ENCODE measurements at regions not wholly inside any gene's neighbourhood (a gene's known extent, or its start where the extent isn't known, plus 50 kb on each side); places are given as distances from the start of the nearest gene placed in this dataset.

- POLR2A ChIA-PET (ENCODE audit: partially characterized antibody) = interaction anchor here (0.9 kb wide), 1 partner anchor 24 kb away, joined by 3 read pairs; no protein-coding TSS in a partner anchor
- H3K27ac ChIP-seq (ENCODE audit: low read depth, low read length) = no peak overlapping the region
- FAIRE-seq = no peak
Measured at GRCh38 chr1:8239039-8239305, 78.9 kb upstream of the SLC45A1 start.

More at GRCh38 chr1:8239039-8239305, 78.9 kb upstream of the SLC45A1 start:
- 89% methylated on average over 4 of the region's 5 CpGs; no CpG with 5 or more reads in 1 of the 2 experiments for WGBS, 2 experiments (ENCODE audit: extremely low coverage in 1 of 2, insufficient coverage in 1 of 2, insufficient read length in 1 of 2, insufficient replicate concordance in 2 of 2, low coverage in 1 of 2, low lambda C conversion rate in 2 of 2, missing lambda C conversion rate in 1 of 2)
- Histone ChIP-seq H4K91ac (replicated peaks; ENCODE audit: insufficient read length, low read length) (no peak overlapping the region), H2BK5ac (ENCODE audit: low read depth, low read length) (0 out of 2 replicates have a peak overlapping the region, but pooled peaks have one; percentile 78), H3K23ac (ENCODE audit: insufficient read length) (no peak overlapping the region), H2BK20ac (ENCODE audit: low read length) (no peak overlapping the region), H2BK120ac (replicated peaks; ENCODE audit: low read depth, low read length) (no peak overlapping the region), H3K18ac (ENCODE audit: extremely low read depth, low read length) (no peak overlapping the region; the same call in 1 of the 2 replicates), H3K27me3 (replicated peaks in 1 of 4; ENCODE audit: control insufficient read depth in 3 of 4, extremely low read depth in 1 of 4, insufficient read depth in 3 of 4, low read length in 3 of 4) (no peaks in the 10 kb centered on the region; a peak in 1 of 7 replicates), H3K79me1 (ENCODE audit: low read depth, low read length) (no peaks in the 10 kb centered on the region), H3K79me2 (ENCODE audit: control insufficient read depth in 1 of 2, insufficient read depth in 2 of 2, low read length in 2 of 2) (no peaks in the 10 kb centered on the region), H4K5ac (ENCODE audit: insufficient read length, low read depth, low read length) (no peak overlapping the region), H3K4me1 (replicated peaks in 1 of 4; ENCODE audit: control insufficient read depth in 3 of 4, insufficient read depth in 4 of 4, low read length in 3 of 4) (peaks cover 4 to 14% (median 8%) of the 10 kb centered on the region in 4 experiments; a peak in 6 of 7 replicates), H2AK5ac (ENCODE audit: low read depth, low read length) (no peak overlapping the region), H4K20me1 (replicated peaks in 1 of 2; ENCODE audit: control insufficient read depth in 1 of 2, insufficient read depth in 2 of 2, low read length in 2 of 2) (no peaks in the 10 kb centered on the region), H3K56ac (replicated peaks; ENCODE audit: insufficient read length, low read depth, low read length) (no peak overlapping the region), H3K9me3 (ENCODE audit: insufficient read depth in 2 of 2, low read depth in 1 of 2, low read length in 1 of 2) (no peaks in the 10 kb centered on the region), H2BK15ac (ENCODE audit: low read length) (no peak overlapping the region), H3K4me3 (ENCODE audit: extremely low read depth in 1 of 4, insufficient read depth in 2 of 4, low read depth in 3 of 4, low read length in 4 of 4) (no peak overlapping the region), H3K14ac (ENCODE audit: insufficient read length) (no peak overlapping the region), H3K9ac (replicated peaks in 1 of 4; ENCODE audit: extremely low read depth in 1 of 4, low read depth in 3 of 4, low read length in 3 of 4) (no peak overlapping the region), H3K36me3 (ENCODE audit: control insufficient read depth in 2 of 4, insufficient read depth in 4 of 4, low read length in 3 of 4) (no peaks in the 10 kb centered on the region), H3K4ac (replicated peaks; ENCODE audit: insufficient read length, low read depth, low read length) (no peak overlapping the region), H4K8ac (ENCODE audit: extremely low read depth, insufficient read depth, low read length) (no peak overlapping the region), H3K4me2 (ENCODE audit: insufficient read depth in 1 of 2, low read depth in 2 of 2, low read length in 2 of 2) (no peak overlapping the region), H2BK12ac (ENCODE audit: low read depth, low read length) (peak overlapping the region; percentile 87; the same call in 1 of the 2 replicates), H2AFZ (ENCODE audit: low read length) (no peak overlapping the region), H3K23me2 (ENCODE audit: low read depth, low read length) (no peaks in the 10 kb centered on the region; the same call in 1 of the 2 replicates)
- TF ChIP-seq CTCF (IDR thresholded peaks at IDR 0.05; ENCODE audit: control extremely low read depth in 1 of 3, insufficient read depth in 1 of 3, low read depth in 1 of 3, low read length in 3 of 3) = peak in 1 of 3 experiments; percentile 7; a peak in 1 of 4 replicates
- peak; percentile 6 to 12; a peak in 1 of 4 replicates for TF ChIP-seq RAD21 (IDR thresholded peaks at IDR 0.05 in 1 of 2, conservative IDR thresholded peaks at IDR 0.05 in 1 of 2; ENCODE audit: low read depth in 2 of 2, low read length in 2 of 2)
- TF ChIP-seq CEBPB (IDR thresholded peaks at IDR 0.05; ENCODE audit: low read depth, low read length) = peak; percentile 54; the same call in 1 of the 2 replicates
- no peak for TF ChIP-seq NRF1 (IDR thresholded peaks at IDR 0.05; ENCODE audit: low read depth, low read length)
- CTCF ChIA-PET (ENCODE audit: partially characterized antibody) = interaction anchor here (0.8 to 3.8 kb wide), 6 partner anchors 35 to 220 kb away, joined by 3 to 21 read pairs (median 4); no protein-coding TSS in a partner anchor
- DNase-seq (ENCODE audit: low read depth in 1 of 2, low spot score in 2 of 2) = no peak

All from H1 (cell line).